H9 (cell line): ENCODE measurements at regions not wholly inside any gene's neighbourhood (a gene's known extent, or its start where the extent isn't known, plus 50 kb on each side); places are given as distances from the start of the nearest gene placed in this dataset.
"Not testable (repeated sequence)": the region's sequence is repeated elsewhere in the genome, so short reads cannot be mapped to it uniquely, and the experiment has no call there.

Source experiments
- DNase-seq: peaks from one replicate; pipeline ENCODE4 v3.0.0-alpha.2; 2017
- H2AFZ ChIP-seq: one replicate; pipeline ENCODE4 v1.6.1; 2013; ENCODE audit warnings: mild to moderate bottlenecking, low read length, control low read depth, moderate library complexity
- H2AK5ac ChIP-seq: 2 replicates; pipeline ENCODE4 v1.6.1; 2013; ENCODE audit warnings: low read length, control low read depth, mixed read lengths; ENCODE audit not compliant: insufficient read length
- H2BK120ac ChIP-seq: one replicate; pipeline ENCODE4 v1.6.1; 2013; ENCODE audit warnings: low read depth, mild to moderate bottlenecking, low read length, control low read depth, inconsistent platforms; ENCODE audit not compliant: poor library complexity, severe bottlenecking
- H2BK12ac ChIP-seq: 2 replicates; pipeline ENCODE4 v1.6.1; 2013; ENCODE audit warnings: low read length, control low read depth, mixed read lengths, low read depth; ENCODE audit not compliant: insufficient read length
- H2BK15ac ChIP-seq: 2 replicates; pipeline ENCODE4 v1.6.1; 2013; ENCODE audit warnings: low read depth, low read length, control low read depth
- H2BK20ac ChIP-seq: one replicate; pipeline ENCODE4 v1.6.1; 2013; ENCODE audit warnings: low read depth, mild to moderate bottlenecking, low read length, control low read depth, inconsistent platforms; ENCODE audit not compliant: poor library complexity, severe bottlenecking
- H2BK5ac ChIP-seq: 2 replicates; pipeline ENCODE4 v1.6.1; 2013; ENCODE audit warnings: low read length, control low read depth, mixed read lengths; ENCODE audit not compliant: insufficient read length
- H3K14ac ChIP-seq: 2 replicates; pipeline ENCODE4 v1.6.1; 2013; ENCODE audit warnings: low read length, control low read depth; ENCODE audit not compliant: insufficient read depth
- H3K18ac ChIP-seq: 2 replicates; pipeline ENCODE4 v1.6.1; 2013; ENCODE audit warnings: low read depth, mild to moderate bottlenecking, mixed read lengths, low read length, control low read depth; ENCODE audit not compliant: insufficient read length
- H3K23ac ChIP-seq: 2 replicates; pipeline ENCODE4 v1.6.1; 2013; ENCODE audit warnings: low read length, control low read depth, mixed read lengths, low read depth; ENCODE audit not compliant: insufficient read length
- H3K23me2 ChIP-seq: 2 replicates; pipeline ENCODE4 v1.6.1; 2013; ENCODE audit warnings: low read depth, mild to moderate bottlenecking, mixed read lengths, low read length, control low read depth; ENCODE audit not compliant: insufficient read length, poor library complexity, severe bottlenecking
- H3K27ac ChIP-seq: 2 replicates; pipeline ENCODE4 v1.5.1; 2013; ENCODE audit warnings: low read length, control low read depth, mixed read lengths, low read depth; ENCODE audit not compliant: insufficient read length
- H3K27me3 ChIP-seq: 2 replicates; pipeline ENCODE4 v1.6.1; 2013; ENCODE audit warnings: low read length, control low read depth, inconsistent platforms; ENCODE audit not compliant: insufficient read depth
- H3K4ac ChIP-seq: 2 replicates; pipeline ENCODE4 v1.6.1; 2013; ENCODE audit warnings: low read depth, mild to moderate bottlenecking, control low read depth, inconsistent platforms, low read length, moderate library complexity
- H3K4me1 ChIP-seq: 2 replicates; pipeline ENCODE4 v1.6.1; 2013; ENCODE audit warnings: low read length, control low read depth, inconsistent platforms; ENCODE audit not compliant: insufficient read depth
- H3K4me2 ChIP-seq: 2 replicates; pipeline ENCODE4 v1.6.1; 2013; ENCODE audit warnings: low read length, control low read depth, mixed read lengths; ENCODE audit not compliant: insufficient read length, insufficient read depth
- H3K56ac ChIP-seq: 2 replicates; pipeline ENCODE4 v1.6.1; 2013; ENCODE audit warnings: low read depth, mild to moderate bottlenecking, mixed read lengths, low read length, control low read depth; ENCODE audit not compliant: insufficient read length
- H3K79me1 ChIP-seq: 2 replicates; pipeline ENCODE4 v1.6.1; 2013; ENCODE audit warnings: low read depth, mild to moderate bottlenecking, moderate library complexity, low read length, control low read depth, inconsistent platforms; ENCODE audit not compliant: insufficient read depth, poor library complexity, severe bottlenecking
- H3K79me2 ChIP-seq: 2 replicates; pipeline ENCODE4 v1.6.1; 2013; ENCODE audit warnings: low read length, control low read depth, inconsistent platforms; ENCODE audit not compliant: insufficient read depth
- H3K9ac ChIP-seq: 2 replicates; pipeline ENCODE4 v1.6.1; 2013; ENCODE audit warnings: low read length, control low read depth, mixed read lengths; ENCODE audit not compliant: insufficient read length; ENCODE audit errors: extremely low read depth
- H3K9me3 ChIP-seq: one replicate; pipeline ENCODE4 v1.6.1; 2013; ENCODE audit warnings: low read depth, low read length, inconsistent platforms; ENCODE audit not compliant: control insufficient read depth
- H3T11ph ChIP-seq: one replicate; pipeline ENCODE4 v1.6.1; 2013; ENCODE audit warnings: mild to moderate bottlenecking, low read length, control low read depth, inconsistent platforms
- H4K20me1 ChIP-seq: one replicate; pipeline ENCODE4 v1.6.1; 2013; ENCODE audit not compliant: control insufficient read depth, insufficient read length, insufficient read depth
- H4K5ac ChIP-seq: 2 replicates; pipeline ENCODE4 v1.6.1; 2013; ENCODE audit warnings: low read depth, mild to moderate bottlenecking, mixed read lengths, low read length, control low read depth; ENCODE audit not compliant: insufficient read length
- H4K8ac ChIP-seq: replicated peaks from 2 replicates; pipeline ENCODE4 v1.6.1; 2013; ENCODE audit warnings: low read length, control low read depth, mixed read lengths, low read depth; ENCODE audit not compliant: insufficient read length
- H4K91ac ChIP-seq: 2 replicates; pipeline ENCODE4 v1.6.1; 2013; ENCODE audit warnings: low read depth, mild to moderate bottlenecking, moderate library complexity, mixed read lengths, low read length, control low read depth; ENCODE audit not compliant: insufficient read length
- H3K27ac Mint-ChIP-seq, 3 experiments: 2 replicates in 2 of 3; 3 replicates in 1 of 3; pipeline ENCODE4 v1.8.0; 2020 to 2021; ENCODE audit warnings: mixed read lengths in 3 of 3, mild to moderate bottlenecking in 1 of 3, moderate library complexity in 1 of 3
- H3K27me3 Mint-ChIP-seq: 2 replicates; pipeline ENCODE4 v1.8.0; 2021; ENCODE audit warnings: low read depth, mild to moderate bottlenecking, moderate library complexity, mixed read lengths
- H3K36me3 Mint-ChIP-seq, 3 experiments: 2 replicates in 2 of 3; 3 replicates in 1 of 3; pipeline ENCODE4 v1.8.0; 2020 to 2021; ENCODE audit warnings: low read depth in 3 of 3, mixed read lengths in 3 of 3; ENCODE audit not compliant: insufficient read depth in 1 of 3
- H3K4me1 Mint-ChIP-seq, 2 experiments: 2 replicates each; pipeline ENCODE4 v1.8.0; 2020; ENCODE audit warnings: mixed read lengths in 2 of 2
- H3K4me3 Mint-ChIP-seq, 2 experiments: 2 replicates in 1 of 2; 3 replicates in 1 of 2; pipeline ENCODE4 v1.8.0; 2020 to 2021; ENCODE audit warnings: mild to moderate bottlenecking in 2 of 2, mixed read lengths in 2 of 2, moderate library complexity in 1 of 2
- H3K9me3 Mint-ChIP-seq, 2 experiments: 2 replicates in 1 of 2; 3 replicates in 1 of 2; pipeline ENCODE4 v1.8.0; 2020; ENCODE audit warnings: mild to moderate bottlenecking in 2 of 2, mixed read lengths in 2 of 2, moderate library complexity in 1 of 2
- CTCF ChIP-seq: fragments of 200-600 bp; sonication (generic); conservative IDR thresholded peaks from 3 replicates; pipeline ENCODE4 v1.8.0; 2021; ENCODE audit warnings: antibody characterized with exemption, mild to moderate bottlenecking
- WGBS: extraction: QIAGEN DNeasy Blood & Tissue Kit; methylation state at CpG from one replicate; pipeline ENCODE4 v1.1.7; 2013; ENCODE audit warnings: missing lambda C conversion rate, low lambda C conversion rate, mixed read lengths; ENCODE audit not compliant: insufficient read length; ENCODE audit errors: extremely low coverage; 5-methylcytosine and 5-hydroxymethylcytosine counted together

- H3K27ac Mint-ChIP-seq, result no peak overlapping the region
- no peak overlapping the region for H3K23ac ChIP-seq
- no peaks in the 10 kb centered on the region for H3K23me2 ChIP-seq
- no peak overlapping the region for H4K5ac ChIP-seq
- no peak overlapping the region for H3K56ac ChIP-seq
- H4K20me1 ChIP-seq, result no peaks in the 10 kb centered on the region
- H3K27me3 Mint-ChIP-seq, result peaks cover 2% of the 10 kb centered on the region
- no peaks in the 10 kb centered on the region for H3K4me1 Mint-ChIP-seq
- H3K36me3 Mint-ChIP-seq, result peaks cover 0 to 57% (median 24%) of the 10 kb centered on the region in 3 experiments; a peak in 6 of 7 replicates
- no peak overlapping the region for H3K9ac ChIP-seq
- H2AK5ac ChIP-seq, result no peak overlapping the region
- no peak overlapping the region for H2BK20ac ChIP-seq
- H3K27me3 ChIP-seq, result no peaks in the 10 kb centered on the region
- H3T11ph ChIP-seq, result no peak overlapping the region
- no peak overlapping the region for H3K4me3 Mint-ChIP-seq
- no peak overlapping the region for H2BK120ac ChIP-seq
- H3K79me1 ChIP-seq, result no peaks in the 10 kb centered on the region
- H3K18ac ChIP-seq, result no peak overlapping the region
- H3K79me2 ChIP-seq, result no peaks in the 10 kb centered on the region
- no peak for DNase-seq
- peaks cover 71 to 72% of the 10 kb centered on the region in 2 experiments for H3K9me3 Mint-ChIP-seq
- no peak overlapping the region for H3K14ac ChIP-seq
- H3K4ac ChIP-seq, result no peak overlapping the region
- H2BK15ac ChIP-seq, result no peak overlapping the region
- no peak overlapping the region for H3K27ac ChIP-seq
- no peak overlapping the region for H2AFZ ChIP-seq
- no peak overlapping the region for H4K8ac ChIP-seq
- no peak overlapping the region for H2BK12ac ChIP-seq
- no peaks in the 10 kb centered on the region for H3K4me1 ChIP-seq
- no CpG with 5 or more reads among the region's 3 CpGs for WGBS
- H2BK5ac ChIP-seq, result no peak overlapping the region
- no peak overlapping the region for H4K91ac ChIP-seq
- H3K9me3 ChIP-seq, result peaks cover 66% of the 10 kb centered on the region
- no peak for TF ChIP-seq CTCF
- H3K4me2 ChIP-seq, result no peak overlapping the region
These were observed 169.8 kb downstream of the POTEB3 start for GRCh38 chr15:21270474-21270873.

DNA sequence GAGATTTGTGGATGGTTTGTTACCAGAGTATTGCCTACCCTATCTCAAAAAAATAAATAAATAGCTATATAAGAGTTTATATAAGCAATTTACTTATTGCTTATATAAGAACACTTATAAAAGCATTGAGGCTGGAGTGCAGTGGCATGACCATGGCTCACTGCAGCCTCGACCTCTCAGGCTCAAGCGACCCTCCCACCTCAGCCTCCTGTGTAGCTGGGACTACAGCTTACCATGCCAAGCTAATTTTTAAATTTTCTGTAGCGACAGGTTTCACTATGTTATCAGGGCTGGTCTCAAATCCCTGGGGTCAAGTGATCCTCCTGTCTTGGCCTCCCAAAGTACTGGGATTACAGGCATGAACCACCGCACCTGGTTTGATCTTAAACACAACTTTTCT is 170.6 kb downstream of the POTEB3 start:
- not testable (repeated sequence) for H2BK120ac ChIP-seq, H2BK20ac ChIP-seq, H4K20me1 ChIP-seq, H3K4me2 ChIP-seq, H3K27ac Mint-ChIP-seq, H3K9ac ChIP-seq, H3K79me2 ChIP-seq, DNase-seq, H4K5ac ChIP-seq, H3K14ac ChIP-seq, H3K4me3 Mint-ChIP-seq, H3K56ac ChIP-seq, H2BK5ac ChIP-seq, H3K23me2 ChIP-seq, H3K23ac ChIP-seq, H3K4ac ChIP-seq, H2AFZ ChIP-seq, H2AK5ac ChIP-seq, H4K8ac ChIP-seq, H4K91ac ChIP-seq, H2BK12ac ChIP-seq, H3K18ac ChIP-seq, H2BK15ac ChIP-seq, H3K4me1 ChIP-seq, H3K79me1 ChIP-seq, H3K4me1 Mint-ChIP-seq, H3K27me3 Mint-ChIP-seq, H3K27ac ChIP-seq, H3T11ph ChIP-seq, H3K27me3 ChIP-seq
- peaks cover 0 to 57% (median 24%) of the 10 kb centered on the region in 3 experiments; a peak in 6 of 7 replicates for H3K36me3 Mint-ChIP-seq
- H3K9me3 Mint-ChIP-seq, result peaks cover 76 to 77% of the 10 kb centered on the region in 2 experiments
- WGBS, result no CpG with 5 or more reads among the region's 4 CpGs
- peaks cover 74% of the 10 kb centered on the region for H3K9me3 ChIP-seq
